ENCODE measurements at regions not wholly inside any gene's neighbourhood (a gene's known extent, or its start where the extent isn't known, plus 50 kb on each side); places are given as distances from the start of the nearest gene placed in this dataset.

- DNase-seq (ENCODE audit: low read depth in 2 of 2) = no peak
These were observed 63.6 kb downstream of the NUDT12 start for GRCh38 chr5:103498800-103499551.

- no peak for DNase-seq (ENCODE audit: low read depth in 2 of 2)
These were observed 64.4 kb downstream of the NUDT12 start for GRCh38 chr5:103498211-103498610.

- DNase-seq (ENCODE audit: low read depth in 2 of 2) = no peak
These were observed 64.8 kb downstream of the NUDT12 start for GRCh38 chr5:103497781-103498180.

GRCh38 chr5:103490030-103490739 is 72.4 kb downstream of the NUDT12 start:
- no peak for DNase-seq (ENCODE audit: low read depth in 2 of 2)

DNA sequence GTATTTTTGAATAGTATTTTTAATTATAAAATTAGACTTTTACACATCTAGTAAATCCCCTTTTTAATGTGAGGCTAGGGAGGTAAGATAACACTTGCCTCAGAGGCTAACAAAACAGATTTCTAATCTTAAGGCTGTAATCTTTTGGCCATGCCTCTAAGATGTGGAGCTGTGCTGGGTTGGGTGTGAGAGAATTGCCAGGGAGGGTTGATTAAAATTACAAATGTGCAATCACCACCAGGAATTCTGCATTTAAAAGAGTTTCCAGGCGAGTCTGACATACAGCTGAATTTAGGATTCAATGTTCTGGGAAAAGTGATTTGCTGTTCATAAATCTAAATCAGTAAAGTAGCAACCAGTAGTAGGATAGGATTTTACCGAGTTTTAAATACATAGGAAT is 73.3 kb downstream of the NUDT12 start:
- no peak for DNase-seq (ENCODE audit: low read depth in 2 of 2)

GRCh38 chr5:103487822-103488493 is 74.6 kb downstream of the NUDT12 start:
- no peak for DNase-seq (ENCODE audit: low read depth in 2 of 2)

DNA sequence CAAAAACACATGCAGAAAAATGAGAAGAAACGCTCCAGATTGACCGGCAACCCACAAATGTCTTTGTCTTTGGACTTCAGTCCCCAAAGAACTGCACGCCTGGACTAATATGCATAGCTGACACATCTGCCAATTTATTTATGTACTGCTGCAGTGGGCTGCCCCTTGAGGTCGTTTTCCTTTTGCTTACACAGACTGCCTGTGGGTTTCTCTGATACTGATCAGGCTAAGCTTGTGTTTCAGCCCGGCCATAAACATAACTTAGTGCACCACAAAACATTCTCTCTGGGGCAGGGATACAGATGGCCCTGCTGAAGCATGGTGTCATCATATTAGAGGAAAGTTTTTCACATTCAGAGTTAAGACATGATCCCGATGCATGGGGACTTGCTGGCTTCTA is 75.4 kb downstream of the NUDT12 start:
- DNase-seq (ENCODE audit: low read depth in 2 of 2) = peak in 1 of 2 experiments; percentile 47

DNA sequence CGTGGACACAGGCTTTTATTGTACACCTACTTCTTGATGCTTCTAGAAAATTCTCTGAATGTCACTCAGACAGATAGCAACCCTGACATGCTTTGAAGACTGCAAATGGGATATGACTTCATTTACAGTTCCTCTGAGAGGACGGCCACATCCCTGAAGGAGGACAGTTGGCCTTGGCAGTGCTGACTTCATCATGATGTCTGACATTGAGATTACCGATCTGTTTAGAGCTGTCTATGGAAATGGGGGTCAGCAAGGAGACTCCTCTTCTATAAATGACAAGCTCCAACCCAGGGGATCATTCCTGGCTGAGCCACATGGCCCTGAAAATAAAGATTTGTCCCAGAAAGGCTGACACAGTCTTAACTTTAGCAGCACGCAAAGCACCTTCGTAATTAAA is 75.8 kb downstream of the NUDT12 start:
- DNase-seq (ENCODE audit: low read depth in 2 of 2) = no peak

- no peak for DNase-seq (ENCODE audit: low read depth in 2 of 2)
These were observed 82.3 kb downstream of the NUDT12 start for GRCh38 chr5:103480246-103480645.

GRCh38 chr5:103477678-103478077 is 84.9 kb downstream of the NUDT12 start:
- no peak for DNase-seq (ENCODE audit: low read depth in 2 of 2)

- no peak for DNase-seq (ENCODE audit: low read depth in 2 of 2)
These were observed 85.8 kb downstream of the NUDT12 start for GRCh38 chr5:103476811-103477210.

DNA sequence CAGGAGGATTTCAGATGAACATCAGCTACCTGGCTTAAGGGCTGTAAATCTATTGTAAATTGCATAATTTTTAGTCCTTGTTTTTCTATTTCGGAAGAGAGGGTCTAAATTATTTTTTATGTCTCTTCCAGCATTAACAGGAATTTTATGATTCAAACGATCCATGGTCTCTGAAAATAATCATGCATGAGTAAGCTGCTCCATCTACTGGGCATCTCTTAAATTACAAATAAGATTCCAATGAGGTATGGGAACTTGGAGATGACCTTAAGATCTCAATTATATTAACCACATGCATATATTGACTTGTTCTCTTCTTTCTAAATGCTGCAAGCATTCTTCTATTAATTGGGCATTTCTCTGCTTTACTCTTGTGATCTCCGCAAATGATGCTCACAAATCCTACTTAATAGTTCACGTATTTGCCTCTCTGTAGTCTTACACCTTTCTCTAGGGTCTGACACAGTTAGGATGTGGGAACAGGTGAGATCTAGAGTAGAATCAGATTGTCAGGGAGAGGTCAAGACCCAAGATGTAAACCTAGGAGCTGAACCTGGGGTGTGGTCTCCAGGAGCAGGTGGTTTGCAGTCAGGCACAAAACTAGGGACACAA is 86.9 kb downstream of the NUDT12 start:
- peak in 1 of 2 experiments; percentile 36 for DNase-seq (ENCODE audit: low read depth in 2 of 2)

- DNase-seq (ENCODE audit: low read depth in 2 of 2) = no peak
These were observed 87.9 kb downstream of the NUDT12 start for GRCh38 chr5:103474677-103475076.

DNA sequence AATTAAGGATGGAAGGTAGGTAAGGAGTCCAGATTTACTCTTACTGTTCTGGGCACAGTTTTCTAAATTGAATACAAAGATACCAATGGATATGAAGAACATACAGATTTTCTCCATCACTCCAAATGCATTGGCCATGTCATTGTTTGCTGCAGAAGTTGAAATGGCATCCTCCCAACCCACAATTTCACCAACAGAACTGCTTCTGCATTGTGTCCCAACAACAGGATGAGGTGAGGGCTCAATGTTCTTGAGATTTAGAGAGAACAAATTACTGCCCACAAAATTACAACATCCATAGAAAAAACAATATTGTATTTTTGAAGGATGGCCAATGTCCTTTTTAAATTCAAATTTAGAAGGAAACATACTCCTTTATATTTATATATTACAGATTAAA is 88.9 kb downstream of the NUDT12 start:
- DNase-seq (ENCODE audit: low read depth in 2 of 2) = no peak

GRCh38 chr5:103472830-103473229 is 89.8 kb downstream of the NUDT12 start:
- no peak for DNase-seq (ENCODE audit: low read depth in 2 of 2)

- DNase-seq (ENCODE audit: low read depth in 2 of 2) = no peak
These were observed 90.3 kb downstream of the NUDT12 start for GRCh38 chr5:103472265-103472664.

GRCh38 chr5:103469288-103470040 is 93.1 kb downstream of the NUDT12 start:
- no peak for DNase-seq (ENCODE audit: low read depth in 2 of 2)

GRCh38 chr5:103467831-103468230 is 94.8 kb downstream of the NUDT12 start:
- no peak for DNase-seq (ENCODE audit: low read depth in 2 of 2)

DNA sequence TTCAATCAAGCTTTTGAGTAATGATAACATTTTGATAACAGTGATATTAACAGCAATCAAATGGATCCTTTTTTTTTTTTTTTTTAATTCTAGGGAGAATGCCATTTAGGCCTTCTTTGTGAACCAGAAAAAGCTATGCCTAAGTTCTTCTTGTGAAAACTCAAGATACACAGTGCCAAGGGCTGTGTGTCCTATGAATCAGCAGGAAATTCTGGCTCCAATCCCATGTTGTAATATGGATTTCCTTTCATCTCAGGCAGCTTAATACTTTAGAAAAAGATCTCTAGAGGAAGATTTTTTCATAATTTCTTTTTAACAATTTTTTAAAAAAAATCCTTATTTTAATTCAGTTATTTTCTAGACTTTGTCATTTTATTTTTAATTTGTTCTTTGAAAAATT is 96.1 kb downstream of the NUDT12 start:
- no peak for DNase-seq (ENCODE audit: low read depth in 2 of 2)

GRCh38 chr5:103465891-103466290 is 96.7 kb downstream of the NUDT12 start:
- no peak for DNase-seq (ENCODE audit: low read depth in 2 of 2)

GRCh38 chr5:103464835-103465484 is 97.6 kb downstream of the NUDT12 start:
- no peak for DNase-seq (ENCODE audit: low read depth in 2 of 2)
